AG20443 (cell line): ENCODE measurements at regions not wholly inside any gene's neighbourhood (a gene's known extent, or its start where the extent isn't known, plus 50 kb on each side); places are given as distances from the start of the nearest gene placed in this dataset.
"Not testable (repeated sequence)": the region's sequence is repeated elsewhere in the genome, so short reads cannot be mapped to it uniquely, and the experiment has no call there.

Experiments
- DNase-seq: peaks from one replicate; pipeline ENCODE4 v3.0.0; 2012; ENCODE audit warnings: low spot score, mixed read lengths

DNA sequence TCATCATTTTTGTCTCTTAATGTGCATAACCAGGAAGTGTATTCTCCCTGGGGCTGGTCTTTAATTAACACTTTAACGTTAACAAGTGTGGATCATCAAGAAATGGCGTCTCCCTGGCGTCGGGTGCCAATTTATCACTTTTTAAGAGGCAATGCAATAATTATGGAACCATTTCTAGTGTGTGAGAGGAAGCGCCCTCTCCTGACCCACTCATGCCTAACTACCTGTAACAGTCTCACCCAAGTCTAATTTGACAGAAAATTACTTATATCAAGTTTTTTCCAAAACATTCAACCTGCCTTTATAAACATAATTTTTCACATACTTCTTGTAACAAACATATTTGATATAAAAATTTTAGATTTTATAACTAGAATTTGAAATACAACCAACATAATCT, 905.3 kb upstream of the MDGA2 start:
- DNase-seq: no peak

DNA sequence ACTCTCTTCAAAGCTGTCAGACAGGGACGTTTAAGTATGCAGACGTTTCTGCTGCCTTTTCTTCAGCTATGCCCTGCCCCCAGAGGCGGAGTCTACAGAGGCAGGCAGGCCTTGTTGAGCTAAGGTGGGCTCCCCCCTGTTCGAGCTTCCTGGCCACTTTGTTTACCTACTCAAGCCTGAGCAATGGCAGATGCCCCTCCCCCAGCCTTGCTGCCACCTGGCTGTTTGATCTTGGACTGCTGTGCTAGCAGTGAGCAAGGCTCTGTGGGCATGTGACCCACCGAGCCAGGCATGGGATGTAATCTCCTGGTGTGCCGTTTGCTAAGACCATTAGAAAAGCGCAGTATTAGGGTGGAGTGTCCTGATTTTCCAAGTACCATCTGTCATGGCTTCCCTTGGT, 900.4 kb upstream of the MDGA2 start:
- DNase-seq: no peak

DNA sequence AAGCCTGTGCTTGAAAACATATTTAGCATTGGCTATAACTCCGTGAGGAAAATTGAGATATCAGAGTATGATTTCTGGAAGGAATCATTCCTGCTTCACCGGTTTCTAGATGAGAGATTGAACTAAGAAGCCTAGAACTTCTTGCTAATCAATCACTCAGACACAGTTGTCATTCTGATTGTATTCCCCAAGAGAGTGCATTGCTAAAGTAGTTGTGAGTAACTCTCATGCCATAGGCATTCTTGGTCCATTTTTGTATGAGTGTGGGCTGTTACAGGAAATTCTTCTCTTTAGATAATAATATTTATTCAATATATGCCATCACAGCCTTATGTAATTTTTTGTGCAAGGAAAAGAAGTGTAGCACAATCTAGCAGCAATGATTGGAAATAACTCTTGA, 893.3 kb upstream of the MDGA2 start:
- no peak for DNase-seq

DNA sequence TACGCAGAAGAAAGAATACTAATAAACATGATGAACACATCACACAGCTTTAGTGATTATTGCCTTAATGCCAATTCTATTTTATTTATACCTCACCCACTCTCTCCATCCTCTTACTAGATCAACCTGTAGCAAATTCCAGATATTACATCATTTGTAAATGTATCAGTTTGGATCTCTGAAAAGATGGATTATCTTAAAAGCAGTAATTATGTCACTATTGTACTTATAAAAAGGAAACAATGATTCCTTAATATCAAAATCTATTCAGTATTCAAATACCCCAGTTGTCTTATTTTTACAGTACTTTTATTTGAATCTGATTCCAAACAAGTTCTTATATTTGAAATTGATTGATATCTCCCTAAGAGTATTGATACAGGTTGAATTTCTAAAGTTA, 892.8 kb upstream of the MDGA2 start:
- DNase-seq: no peak

DNA sequence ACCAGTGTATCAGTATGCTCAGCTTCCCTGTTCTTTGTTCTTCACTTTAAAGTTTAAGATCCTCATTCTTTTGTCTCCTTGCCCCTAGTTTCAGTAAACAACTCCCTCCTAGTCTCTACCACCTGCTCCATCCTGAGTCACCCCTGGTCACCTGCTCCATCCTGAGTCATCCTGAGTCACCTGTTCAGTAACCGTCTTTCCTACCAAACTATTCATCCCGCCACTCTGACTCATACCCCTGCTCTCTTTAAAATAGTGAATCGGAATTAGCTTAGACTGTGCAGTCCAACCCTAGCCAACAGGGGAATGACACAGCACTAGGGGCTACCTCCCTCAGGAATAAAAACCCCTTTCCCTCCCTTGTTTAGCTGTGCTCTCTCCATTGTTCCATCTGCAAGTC, 888.1 kb upstream of the MDGA2 start:
- DNase-seq: no peak

DNA sequence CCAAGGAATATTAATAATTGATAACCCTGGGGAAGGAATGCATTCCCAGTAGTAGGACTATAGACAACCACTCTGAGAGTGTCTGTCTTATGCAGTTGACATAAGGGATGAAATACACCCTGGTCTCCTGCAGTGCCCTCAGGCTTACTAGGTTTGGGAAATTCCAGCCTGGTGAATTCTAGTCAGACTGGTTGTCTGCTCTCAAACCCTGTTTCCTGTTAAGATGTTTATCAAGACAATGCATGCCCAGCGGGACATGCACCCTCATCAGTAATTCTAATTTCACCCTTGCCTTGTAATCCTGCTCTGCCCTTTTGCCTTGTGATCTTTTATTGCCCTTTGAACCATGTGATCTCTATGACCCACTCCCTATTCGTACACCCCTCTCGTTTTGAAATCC, 886.0 kb upstream of the MDGA2 start:
- not testable (repeated sequence) for DNase-seq

DNA sequence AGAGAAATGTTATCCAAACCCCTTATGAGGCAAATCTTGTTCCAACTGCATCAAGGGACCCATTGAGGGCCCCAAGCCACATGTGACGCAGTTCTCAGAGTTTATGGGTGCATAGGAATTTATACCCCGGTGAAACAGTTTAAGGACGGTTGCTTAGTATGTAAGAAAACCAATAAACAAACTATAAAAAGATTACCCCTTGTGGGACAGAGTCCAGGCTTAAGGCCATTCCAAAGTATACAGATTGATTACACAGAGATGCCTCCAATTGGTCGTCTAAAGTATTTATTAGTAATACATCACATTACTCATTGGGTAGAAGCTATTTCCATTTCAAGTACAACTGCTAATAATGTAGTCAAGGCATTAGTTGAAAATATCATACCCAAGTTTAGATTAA, 885.0 kb upstream of the MDGA2 start:
- DNase-seq: no peak

DNA sequence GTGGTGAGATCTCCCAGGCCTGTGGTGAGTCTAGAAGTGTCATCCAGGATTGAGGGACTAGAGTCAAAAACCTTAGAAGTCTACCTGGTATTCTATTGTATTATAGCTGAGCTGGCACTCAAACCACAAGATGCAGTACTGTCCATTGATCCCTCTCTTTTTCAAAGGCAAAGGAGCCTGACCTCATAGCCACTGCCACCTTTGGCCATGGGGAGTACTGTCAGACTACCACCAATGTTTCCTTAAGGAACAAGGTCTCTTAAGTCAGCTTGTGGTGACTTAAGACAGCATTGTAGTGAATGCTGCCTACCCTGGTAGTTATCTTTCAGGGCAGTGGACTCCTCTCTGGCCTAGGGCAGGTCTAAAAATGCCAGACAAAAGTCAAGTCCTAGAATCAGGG, 878.0 kb upstream of the MDGA2 start:
- no peak for DNase-seq

DNA sequence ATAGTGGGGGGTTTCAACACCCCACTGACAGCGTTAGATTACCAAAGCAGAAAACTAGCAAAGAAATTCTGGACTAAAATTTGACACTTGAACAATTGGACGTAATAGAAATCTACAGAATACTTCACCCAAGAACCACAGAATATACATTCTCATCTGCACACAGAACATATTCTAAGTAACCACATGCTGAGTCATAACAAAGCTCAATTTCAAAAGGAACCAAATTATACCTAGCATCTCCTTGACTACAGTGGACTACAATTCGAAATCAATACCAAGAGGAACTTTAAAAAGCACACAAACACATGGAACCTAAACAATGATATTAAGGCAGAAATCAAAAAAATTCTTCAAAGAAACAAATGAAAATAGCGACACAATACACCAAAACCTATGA, 871.6 kb upstream of the MDGA2 start:
- DNase-seq: no peak

DNA sequence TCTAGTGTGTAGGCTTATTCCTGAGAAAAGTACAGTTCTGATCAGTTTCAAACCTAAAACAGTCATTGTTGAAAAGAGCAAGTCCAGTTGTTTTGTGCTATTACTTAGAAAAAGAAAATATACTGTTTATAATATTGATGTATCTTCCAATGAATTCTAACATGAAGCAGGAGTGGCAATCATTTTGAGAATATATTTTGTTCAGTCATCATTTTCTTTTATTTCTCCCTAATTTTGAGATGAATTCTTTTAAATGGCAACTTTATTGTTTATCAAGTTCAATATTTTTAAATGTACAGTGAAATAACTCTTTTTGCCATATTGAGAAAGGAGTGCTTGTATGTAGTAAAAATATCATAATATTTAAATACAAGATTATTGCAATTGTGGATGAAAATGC, 862.2 kb upstream of the MDGA2 start:
- DNase-seq: no peak

DNA sequence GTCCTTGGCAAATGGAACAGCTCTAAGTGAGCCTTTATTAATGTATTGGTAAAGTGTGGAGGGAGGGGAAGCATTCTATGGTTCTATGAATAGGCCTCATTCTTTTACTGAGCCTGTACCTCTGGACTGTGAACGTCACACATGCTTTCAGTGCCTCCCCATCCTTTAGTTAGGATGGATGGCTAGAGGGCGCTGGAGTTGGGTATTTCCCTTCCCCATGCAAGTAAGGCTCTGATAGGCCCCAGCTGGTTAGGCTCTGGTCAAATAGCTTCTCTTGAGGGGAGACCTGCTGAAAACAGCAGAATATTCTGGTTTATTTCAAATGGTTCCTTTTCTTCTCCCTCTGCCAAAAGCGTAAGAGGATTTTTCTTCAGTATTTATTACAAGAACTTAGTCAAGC, 860.9 kb upstream of the MDGA2 start:
- no peak for DNase-seq

DNA sequence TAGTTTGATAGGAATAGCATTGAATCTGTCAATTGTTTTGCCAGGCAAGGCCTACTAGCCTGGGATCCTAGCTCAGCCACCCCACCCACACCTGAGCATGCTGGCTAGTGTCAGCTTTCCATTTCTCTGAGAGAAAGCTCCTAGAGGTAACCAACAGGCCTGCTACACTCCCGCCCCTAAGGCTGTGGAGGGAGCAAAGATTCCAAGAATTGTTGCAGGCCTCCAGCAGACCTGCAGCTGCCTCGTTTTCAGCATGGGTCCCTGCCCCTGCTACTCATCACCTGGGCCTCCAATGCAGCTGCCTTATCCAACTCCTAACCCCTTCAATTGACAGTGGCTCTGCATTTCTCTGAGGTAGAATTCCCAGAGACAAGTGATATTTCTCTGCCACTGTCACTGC, 852.4 kb upstream of the MDGA2 start:
- DNase-seq: no peak

DNA sequence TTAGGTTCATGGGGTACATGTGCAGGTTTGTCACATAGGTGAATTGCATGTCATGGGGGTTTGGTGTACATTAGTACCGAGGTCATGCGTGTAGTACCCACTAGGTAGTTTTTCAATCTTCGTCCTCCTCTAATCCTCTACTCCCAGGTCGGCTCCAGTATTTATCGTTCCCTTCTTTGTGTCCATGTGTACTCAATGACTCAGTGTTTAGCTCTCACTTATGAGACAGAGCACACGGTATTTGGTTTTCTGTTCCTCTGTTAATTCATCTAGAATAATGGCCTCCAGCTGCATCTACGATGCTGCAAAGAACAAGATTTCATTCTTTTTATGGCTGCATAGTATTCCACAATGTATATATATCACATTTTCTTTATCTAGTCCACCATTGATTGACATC, 850.9 kb upstream of the MDGA2 start:
- DNase-seq: no peak

DNA sequence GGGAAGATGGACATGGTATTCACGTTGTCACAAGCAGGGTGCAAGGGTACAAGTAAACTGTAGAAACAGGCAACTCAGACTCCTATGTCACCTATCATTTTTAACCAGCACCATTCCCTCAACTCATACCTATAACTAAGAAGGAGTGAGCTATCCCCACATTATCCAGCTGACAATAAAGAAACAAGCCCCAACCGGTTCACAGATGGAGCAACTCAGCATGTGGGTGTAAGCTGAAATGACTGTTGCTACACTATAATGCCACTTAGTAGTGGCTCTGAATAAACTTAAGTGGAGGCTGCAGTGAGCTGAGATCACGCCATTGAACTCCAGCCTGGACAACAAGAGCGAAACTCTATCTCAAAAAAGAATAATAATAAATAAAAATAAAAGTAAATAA, 829.5 kb upstream of the MDGA2 start:
- DNase-seq: no peak

DNA sequence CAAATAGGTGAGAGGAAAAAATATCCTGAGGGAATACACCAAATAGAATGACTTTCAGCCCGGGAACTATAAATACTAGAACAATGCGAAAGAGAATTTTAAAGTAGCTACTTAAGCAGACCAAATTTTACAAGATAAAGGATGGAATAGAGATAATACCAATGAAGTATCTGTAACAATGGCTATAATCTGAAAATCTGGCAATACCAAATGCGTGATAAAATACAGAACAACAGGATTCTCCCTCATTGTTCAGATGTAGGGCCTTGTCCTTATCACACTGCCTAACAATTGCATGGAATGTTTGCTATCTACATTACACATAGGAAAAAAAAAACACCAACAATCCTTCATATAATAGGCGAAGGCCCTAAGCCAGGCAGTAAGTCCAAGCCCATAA, 815.4 kb upstream of the MDGA2 start:
- no peak for DNase-seq

DNA sequence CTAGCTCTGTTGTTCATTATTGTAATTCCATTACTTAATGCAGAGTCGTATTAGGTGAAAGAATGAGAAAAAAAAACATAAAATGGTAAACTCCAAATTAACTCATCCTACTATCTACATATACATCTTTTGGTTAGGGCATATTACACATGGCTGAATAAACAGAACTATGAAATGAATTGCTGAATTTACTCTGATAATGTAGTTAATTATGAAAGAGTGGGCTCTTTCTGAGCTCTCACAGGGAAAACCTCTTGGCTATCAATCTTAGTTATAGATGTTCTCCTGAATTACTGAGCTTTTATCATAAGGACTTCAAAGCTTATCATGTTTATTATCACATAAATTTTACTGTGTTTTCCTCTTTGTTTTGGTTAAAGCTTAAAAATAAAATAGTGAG, 798.5 kb upstream of the MDGA2 start:
- no peak for DNase-seq

DNA sequence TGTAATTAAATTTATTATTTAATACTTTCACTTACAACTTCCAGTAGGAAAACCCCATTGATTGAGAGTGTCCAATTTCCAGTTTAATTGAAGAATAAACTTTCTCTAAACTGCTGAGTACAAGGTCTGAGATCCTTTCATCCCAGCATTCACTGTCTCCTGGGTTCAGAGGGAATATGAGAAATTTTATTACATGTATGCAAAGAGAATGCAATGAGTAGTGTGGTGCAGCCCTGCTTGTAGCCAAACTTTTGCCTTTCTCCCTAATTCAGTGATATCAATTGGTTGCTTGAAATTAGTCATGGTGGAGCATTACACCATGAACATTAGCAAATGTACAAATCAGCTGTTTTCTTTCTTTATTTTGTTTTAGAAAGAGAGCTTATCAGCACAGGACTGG, 780.6 kb upstream of the MDGA2 start:
- DNase-seq: no peak

DNA sequence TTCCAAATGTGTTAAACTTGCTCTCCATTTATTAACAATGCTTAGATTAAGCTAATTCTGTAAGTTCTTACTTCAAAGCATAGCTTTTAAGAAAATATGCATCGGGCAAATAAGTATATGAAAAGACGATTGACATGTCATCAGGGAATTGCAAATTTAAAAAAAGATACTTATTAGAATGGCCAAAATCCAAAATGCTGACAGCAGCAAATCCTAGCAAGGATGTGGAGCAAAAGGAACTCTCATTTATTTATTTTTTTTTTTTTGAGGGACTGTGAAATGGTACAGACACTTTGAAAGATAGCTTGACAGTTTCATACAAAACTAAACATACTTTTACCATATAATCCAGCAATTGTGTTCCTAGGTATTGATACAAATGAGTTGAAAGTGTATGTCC, 779.5 kb upstream of the MDGA2 start:
- DNase-seq: no peak

DNA sequence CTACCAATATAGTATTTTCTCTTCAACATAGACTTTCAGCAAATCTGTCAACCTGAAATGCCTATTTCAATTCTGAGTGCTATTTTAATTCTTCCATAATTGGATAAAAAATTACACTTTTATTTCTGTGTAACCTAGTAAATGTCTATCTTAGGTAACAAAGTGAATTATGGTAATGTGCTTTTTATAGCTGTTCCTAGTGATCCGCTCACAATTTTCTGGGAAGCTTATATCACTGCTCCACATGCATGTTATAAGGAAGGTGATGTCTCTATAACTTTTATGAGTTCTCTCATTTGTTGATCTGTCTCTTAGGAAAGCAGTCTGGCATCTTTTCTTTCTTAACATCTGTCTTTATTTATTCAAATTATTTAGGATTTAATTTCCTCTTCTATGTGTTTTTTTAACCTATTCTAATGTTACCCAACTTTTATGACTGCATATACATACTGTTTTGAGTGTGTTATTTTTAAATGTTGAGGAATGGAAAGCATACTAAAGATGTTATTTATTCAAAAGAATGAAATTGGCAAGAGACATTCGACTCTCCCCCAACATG, 777.1 kb upstream of the MDGA2 start:
- no peak for DNase-seq

DNA sequence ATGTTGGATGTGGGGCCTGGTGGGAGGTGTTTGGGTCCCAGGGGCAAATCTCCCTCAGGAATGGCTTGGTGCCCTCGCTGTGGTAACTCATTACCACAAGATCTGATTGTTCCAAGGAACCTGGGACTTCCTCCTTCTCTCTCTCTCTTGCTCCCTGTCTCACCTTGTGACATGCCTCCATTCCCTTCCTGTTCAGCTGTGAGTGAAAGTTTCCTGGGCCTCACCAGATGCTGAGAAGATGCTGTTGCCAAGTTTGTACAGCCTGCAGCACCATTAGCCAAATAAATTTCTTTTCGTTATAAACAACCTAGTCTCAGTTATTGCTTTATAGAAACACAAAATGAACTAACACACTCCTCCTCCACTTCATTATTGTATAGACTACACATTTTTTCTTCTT, 759.8 kb upstream of the MDGA2 start:
- DNase-seq: no peak

DNA sequence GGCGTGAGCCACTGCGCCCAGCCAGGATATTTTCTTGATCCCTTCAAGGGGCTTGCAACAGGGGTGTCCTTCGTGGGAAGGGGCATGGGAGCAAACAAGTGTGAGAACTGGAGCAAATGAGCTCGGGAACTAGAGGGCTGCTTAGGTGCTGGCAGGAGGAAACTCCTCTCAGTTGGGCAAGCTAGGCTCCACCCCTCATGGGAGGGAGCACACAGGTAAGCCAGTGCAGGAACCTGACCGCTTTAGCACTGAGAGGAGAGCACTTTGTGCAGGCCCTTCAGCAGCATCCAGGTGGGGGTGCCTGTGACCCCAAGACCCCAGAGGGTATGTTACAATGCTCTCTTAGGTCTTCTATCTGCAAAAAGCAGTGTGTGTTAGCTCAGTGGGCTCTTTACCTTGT, 755.4 kb upstream of the MDGA2 start:
- DNase-seq: no peak

DNA sequence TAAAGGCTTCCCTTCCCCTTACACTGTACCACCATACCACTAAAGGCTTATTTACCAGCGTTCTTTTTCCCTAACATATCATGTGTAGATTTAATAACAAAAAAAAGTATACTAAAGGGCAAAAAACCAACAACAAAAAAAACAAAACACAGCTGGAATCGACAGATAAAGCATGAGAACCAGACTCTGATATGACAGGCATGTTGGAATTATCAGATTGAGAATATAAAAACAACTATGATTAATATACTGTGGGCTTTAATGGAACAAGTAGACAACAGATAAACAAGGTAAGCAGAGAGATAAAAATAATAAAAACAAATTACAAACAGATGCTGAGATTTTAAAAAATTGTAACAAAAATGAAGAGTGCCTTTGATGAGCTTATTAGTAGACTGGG, 754.1 kb upstream of the MDGA2 start:
- no peak for DNase-seq

DNA sequence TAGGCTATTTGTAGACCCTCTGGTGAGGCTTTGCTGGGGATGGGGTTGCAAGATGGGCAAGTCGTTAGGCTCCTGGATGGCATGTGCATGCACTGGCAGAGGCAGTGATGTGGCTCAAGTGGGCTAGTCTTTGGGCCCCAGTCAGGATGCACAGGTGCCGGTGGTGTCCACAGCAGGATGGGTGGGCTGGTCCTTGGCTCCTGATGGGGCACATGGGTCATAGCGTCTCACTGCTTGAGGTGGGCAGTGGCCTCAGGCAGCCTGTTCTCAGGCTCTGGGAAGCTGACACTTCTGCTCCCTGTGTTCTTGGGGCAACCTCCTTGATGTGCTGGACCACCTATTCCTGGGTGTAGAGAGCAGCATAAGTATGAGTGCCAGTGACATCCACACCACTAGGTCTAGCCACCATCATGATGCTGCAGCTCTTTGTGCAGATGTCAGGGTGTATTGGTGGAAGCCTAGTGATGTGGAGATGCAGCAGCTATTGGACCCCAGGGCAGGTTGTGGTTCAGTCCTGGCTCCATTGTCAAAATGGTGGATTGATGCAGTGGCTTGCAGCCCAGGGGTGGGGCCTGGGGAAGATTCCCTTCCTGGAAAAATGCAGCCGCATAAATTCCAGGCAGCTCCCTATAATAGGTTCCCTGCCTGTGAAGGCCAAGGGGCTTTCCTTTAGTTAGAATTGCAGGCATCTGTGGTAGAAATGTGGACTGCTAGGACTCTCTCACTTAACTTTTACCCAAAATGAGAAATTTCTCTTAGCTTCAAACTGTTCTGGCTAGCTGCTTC, 742.5 kb upstream of the MDGA2 start:
- no peak for DNase-seq

DNA sequence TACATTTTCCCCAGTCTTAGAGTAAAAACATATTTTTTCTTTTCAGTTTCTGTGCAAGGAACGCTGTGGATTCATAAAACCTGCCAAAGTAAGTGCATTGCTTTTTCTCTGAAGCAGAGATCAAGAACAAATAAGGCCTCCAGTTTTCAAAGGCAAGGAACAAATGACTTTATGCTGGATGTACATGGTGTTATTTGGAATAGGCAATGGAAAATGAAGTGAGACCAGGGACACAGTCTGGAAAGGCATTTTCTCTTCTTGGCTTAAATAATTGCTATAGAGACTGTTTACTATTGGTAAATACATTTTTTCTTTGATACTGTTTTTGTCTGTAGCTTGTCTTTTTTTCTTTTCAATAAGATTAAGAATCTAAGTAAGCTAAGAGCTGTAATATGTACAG, 725.9 kb upstream of the MDGA2 start:
- no peak for DNase-seq
